ENCODE measurements at regions not wholly inside any gene's neighbourhood (a gene's known extent, or its start where the extent isn't known, plus 50 kb on each side); places are given as distances from the start of the nearest gene placed in this dataset.

DNA sequence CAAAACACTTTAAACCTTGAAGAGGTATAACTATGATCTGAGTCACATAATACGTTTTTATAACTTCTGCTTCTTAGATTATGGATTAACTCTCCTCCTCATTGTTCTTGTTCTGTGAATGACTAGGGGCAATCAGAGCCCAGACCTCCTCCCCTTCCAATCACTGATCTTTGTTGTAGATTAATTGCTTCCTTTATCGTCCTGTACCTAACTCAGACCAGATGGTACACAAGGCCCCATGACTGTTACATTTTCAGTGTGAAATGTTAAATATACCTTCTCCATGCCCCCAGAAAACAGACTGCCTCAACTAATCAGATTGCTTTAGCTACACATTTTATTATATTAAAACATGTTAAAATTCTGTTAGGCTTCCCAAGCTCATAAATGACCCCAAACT lies 211.7 kb downstream of the RNF152 start:
- TF ChIP-seq, protein P1, sequence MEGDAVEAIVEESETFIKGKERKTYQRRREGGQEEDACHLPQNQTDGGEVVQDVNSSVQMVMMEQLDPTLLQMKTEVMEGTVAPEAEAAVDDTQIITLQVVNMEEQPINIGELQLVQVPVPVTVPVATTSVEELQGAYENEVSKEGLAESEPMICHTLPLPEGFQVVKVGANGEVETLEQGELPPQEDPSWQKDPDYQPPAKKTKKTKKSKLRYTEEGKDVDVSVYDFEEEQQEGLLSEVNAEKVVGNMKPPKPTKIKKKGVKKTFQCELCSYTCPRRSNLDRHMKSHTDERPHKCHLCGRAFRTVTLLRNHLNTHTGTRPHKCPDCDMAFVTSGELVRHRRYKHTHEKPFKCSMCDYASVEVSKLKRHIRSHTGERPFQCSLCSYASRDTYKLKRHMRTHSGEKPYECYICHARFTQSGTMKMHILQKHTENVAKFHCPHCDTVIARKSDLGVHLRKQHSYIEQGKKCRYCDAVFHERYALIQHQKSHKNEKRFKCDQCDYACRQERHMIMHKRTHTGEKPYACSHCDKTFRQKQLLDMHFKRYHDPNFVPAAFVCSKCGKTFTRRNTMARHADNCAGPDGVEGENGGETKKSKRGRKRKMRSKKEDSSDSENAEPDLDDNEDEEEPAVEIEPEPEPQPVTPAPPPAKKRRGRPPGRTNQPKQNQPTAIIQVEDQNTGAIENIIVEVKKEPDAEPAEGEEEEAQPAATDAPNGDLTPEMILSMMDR (IDR thresholded peaks at IDR 0.05), result no peak
- TF ChIP-seq POLR2A (IDR thresholded peaks at IDR 0.05), result no peak
